ENCODE measurements at regions not wholly inside any gene's neighbourhood (a gene's known extent, or its start where the extent isn't known, plus 50 kb on each side); places are given as distances from the start of the nearest gene placed in this dataset.

GRCh38 chr4:129387666-129388065 lies 291.7 kb downstream of the C4orf33 start:
- CTCF ChIA-PET, result no interaction called here
- TF ChIP-seq, protein P1, sequence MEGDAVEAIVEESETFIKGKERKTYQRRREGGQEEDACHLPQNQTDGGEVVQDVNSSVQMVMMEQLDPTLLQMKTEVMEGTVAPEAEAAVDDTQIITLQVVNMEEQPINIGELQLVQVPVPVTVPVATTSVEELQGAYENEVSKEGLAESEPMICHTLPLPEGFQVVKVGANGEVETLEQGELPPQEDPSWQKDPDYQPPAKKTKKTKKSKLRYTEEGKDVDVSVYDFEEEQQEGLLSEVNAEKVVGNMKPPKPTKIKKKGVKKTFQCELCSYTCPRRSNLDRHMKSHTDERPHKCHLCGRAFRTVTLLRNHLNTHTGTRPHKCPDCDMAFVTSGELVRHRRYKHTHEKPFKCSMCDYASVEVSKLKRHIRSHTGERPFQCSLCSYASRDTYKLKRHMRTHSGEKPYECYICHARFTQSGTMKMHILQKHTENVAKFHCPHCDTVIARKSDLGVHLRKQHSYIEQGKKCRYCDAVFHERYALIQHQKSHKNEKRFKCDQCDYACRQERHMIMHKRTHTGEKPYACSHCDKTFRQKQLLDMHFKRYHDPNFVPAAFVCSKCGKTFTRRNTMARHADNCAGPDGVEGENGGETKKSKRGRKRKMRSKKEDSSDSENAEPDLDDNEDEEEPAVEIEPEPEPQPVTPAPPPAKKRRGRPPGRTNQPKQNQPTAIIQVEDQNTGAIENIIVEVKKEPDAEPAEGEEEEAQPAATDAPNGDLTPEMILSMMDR (IDR thresholded peaks at IDR 0.05), result no peak
- no peak for ATAC-seq (ENCODE audit: poor library complexity)

DNA sequence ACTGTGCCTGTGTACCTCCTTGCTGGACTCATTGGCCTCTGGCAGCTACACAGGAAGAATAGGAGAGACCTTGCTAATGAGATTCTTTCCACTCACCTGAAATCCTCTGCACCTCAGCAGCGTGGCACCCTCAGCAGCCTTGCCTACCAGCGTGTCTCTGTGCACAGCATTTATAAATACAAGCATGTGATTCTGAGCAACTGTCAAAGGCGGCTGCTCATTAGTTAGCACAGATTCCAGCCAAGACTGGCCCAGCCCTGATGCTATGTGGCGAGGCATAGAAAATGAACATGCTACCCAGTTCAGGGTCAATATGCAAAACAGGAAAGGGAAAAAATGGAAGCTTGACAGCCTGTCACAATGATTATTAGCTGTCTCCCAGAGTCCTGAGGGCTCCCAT lies 298.0 kb downstream of the C4orf33 start:
- ATAC-seq (ENCODE audit: poor library complexity), result no peak

More at GRCh38 chr4:129387666-129388065, 291.7 kb downstream of the C4orf33 start:
- POLR2A ChIA-PET, result no interaction called here
- Histone ChIP-seq H3K4me1 (ENCODE audit: insufficient read depth, low read length) (no peaks in the 10 kb centered on the region), H3K9me3 (ENCODE audit: control insufficient read depth in 1 of 2, insufficient read depth in 1 of 2, low read length in 2 of 2) (peaks cover 0 to 10% of the 10 kb centered on the region in 2 experiments), H3K27ac (ENCODE audit: low read depth in 1 of 2, low read length in 2 of 2) (no peak overlapping the region), H3K36me3 (ENCODE audit: insufficient read depth, low read length) (no peaks in the 10 kb centered on the region), H3K27me3 (ENCODE audit: control insufficient read depth in 1 of 2, insufficient read depth in 2 of 2, low read length in 2 of 2) (no peaks in the 10 kb centered on the region), H3K4me3 (ENCODE audit: low read length) (no peak overlapping the region)
- Mint-ChIP-seq H3K36me3 (ENCODE audit: low read depth) (no peaks in the 10 kb centered on the region), H3K27me3 (no peaks in the 10 kb centered on the region), H3K4me3 (no peak overlapping the region), H3K9me3 (no peaks in the 10 kb centered on the region), H3K27ac (no peak overlapping the region), H3K4me1 (ENCODE audit: low read depth) (no peaks in the 10 kb centered on the region)
- intact Hi-C loops (cut with DNase I, micrococcal nuclease), result no loop called here
- no peak for DNase-seq

DNA sequence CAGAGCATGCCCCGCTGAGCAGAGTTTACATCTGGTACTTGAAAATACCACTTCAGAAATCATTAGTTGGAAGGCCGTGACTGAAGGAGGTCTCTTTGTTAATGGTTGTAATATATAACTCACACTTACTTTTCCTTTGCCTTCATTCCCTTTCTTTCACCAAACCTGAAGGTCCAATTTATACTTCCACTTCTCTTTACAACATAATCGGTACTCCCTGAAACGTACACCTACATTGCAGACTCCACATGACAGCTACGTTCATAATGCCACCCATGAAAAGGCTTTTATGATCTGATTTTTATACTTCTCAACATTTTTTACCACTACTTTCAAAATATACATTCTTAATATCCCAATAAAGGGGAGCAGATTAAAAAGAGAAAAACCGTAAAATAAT lies 298.7 kb downstream of the C4orf33 start:
- H3K27ac ChIP-seq (ENCODE audit: low read depth in 1 of 2, low read length in 2 of 2), result no peak overlapping the region
- no peaks in the 10 kb centered on the region for H3K27me3 Mint-ChIP-seq

More for the DNA sequence above, 298.0 kb downstream of the C4orf33 start:
- no peak for DNase-seq
- TF ChIP-seq, protein P1 (IDR thresholded peaks at IDR 0.05), result no peak
- Histone ChIP-seq H3K9me3 (ENCODE audit: control insufficient read depth in 1 of 2, insufficient read depth in 1 of 2, low read length in 2 of 2) (peaks cover 4 to 16% of the 10 kb centered on the region in 2 experiments), H3K27me3 (ENCODE audit: control insufficient read depth in 1 of 2, insufficient read depth in 2 of 2, low read length in 2 of 2) (no peaks in the 10 kb centered on the region), H3K4me3 (ENCODE audit: low read length) (no peak overlapping the region), H3K36me3 (ENCODE audit: insufficient read depth, low read length) (no peaks in the 10 kb centered on the region), H3K4me1 (ENCODE audit: insufficient read depth, low read length) (no peaks in the 10 kb centered on the region), H3K27ac (ENCODE audit: low read depth in 1 of 2, low read length in 2 of 2) (no peak overlapping the region)
- ChIA-PET CTCF (no interaction called here), POLR2A (no interaction called here)
- Mint-ChIP-seq H3K4me3 (no peak overlapping the region), H3K27ac (no peak overlapping the region), H3K4me1 (ENCODE audit: low read depth) (no peaks in the 10 kb centered on the region), H3K36me3 (ENCODE audit: low read depth) (no peaks in the 10 kb centered on the region), H3K9me3 (peaks cover under 1% of the 10 kb centered on the region), H3K27me3 (no peaks in the 10 kb centered on the region)
- intact Hi-C loops (cut with DNase I, micrococcal nuclease), result no loop called here

More for the DNA sequence above, 298.7 kb downstream of the C4orf33 start:
- ChIA-PET CTCF (no interaction called here), POLR2A (no interaction called here)
- intact Hi-C loops (cut with DNase I, micrococcal nuclease), result no loop called here
- no peaks in the 10 kb centered on the region for H3K36me3 Mint-ChIP-seq (ENCODE audit: low read depth)
- no peaks in the 10 kb centered on the region for H3K4me1 Mint-ChIP-seq (ENCODE audit: low read depth)
- H3K27me3 ChIP-seq (ENCODE audit: control insufficient read depth in 1 of 2, insufficient read depth in 2 of 2, low read length in 2 of 2), result no peaks in the 10 kb centered on the region
- H3K4me1 ChIP-seq (ENCODE audit: insufficient read depth, low read length), result no peaks in the 10 kb centered on the region
- H3K9me3 Mint-ChIP-seq, result peaks cover 5% of the 10 kb centered on the region
- ATAC-seq (ENCODE audit: poor library complexity) (no peak), DNase-seq (no peak)
- H3K9me3 ChIP-seq (ENCODE audit: control insufficient read depth in 1 of 2, insufficient read depth in 1 of 2, low read length in 2 of 2), result peaks cover 4 to 16% of the 10 kb centered on the region in 2 experiments
- no peak overlapping the region for H3K4me3 Mint-ChIP-seq
- H3K36me3 ChIP-seq (ENCODE audit: insufficient read depth, low read length), result no peaks in the 10 kb centered on the region
- TF ChIP-seq, protein P1 (IDR thresholded peaks at IDR 0.05), result no peak
- H3K27ac Mint-ChIP-seq, result no peak overlapping the region
- H3K4me3 ChIP-seq (ENCODE audit: low read length), result no peak overlapping the region

Measured in CD4-positive, alpha-beta T cell (primary cell).